K562 (cell line): ENCODE measurements at regions not wholly inside any gene's neighbourhood (a gene's known extent, or its start where the extent isn't known, plus 50 kb on each side); places are given as distances from the start of the nearest gene placed in this dataset.

Experiments used
- ATF1 ChIP-seq, 2 experiments: fragments of 450-650 bp in 1 of 2; IDR thresholded peaks; 2 replicates each; pipeline ENCODE4 v1.6.1; 2016; ENCODE audit warnings: missing compliant biosample characterization in 1 of 2, missing genetic modification characterization in 1 of 2
- BCL6 ChIP-seq: fragments of 250-450 bp; sonication (Bioruptor Pico); IDR thresholded peaks from 2 replicates; pipeline ENCODE4 v1.4.0; 2020
- DIDO1 ChIP-seq: fragments of 450-650 bp; IDR thresholded peaks from 2 replicates; pipeline ENCODE4 v1.6.1; 2016; ENCODE audit warnings: low read depth, missing biosample characterization, missing genetic modification characterization
- HOMEZ ChIP-seq: fragments of 250-450 bp; sonication (Bioruptor Pico); IDR thresholded peaks from 2 replicates; pipeline ENCODE4 v1.4.0; 2020; ENCODE audit warnings: mild to moderate bottlenecking, moderate library complexity
- KHSRP ChIP-seq: fragments of 450-650 bp; IDR thresholded peaks from 2 replicates; pipeline ENCODE4 v1.6.1; 2017
- NEUROD1 ChIP-seq: fragments of 150-350 bp; IDR thresholded peaks from 2 replicates; pipeline ENCODE4 v1.6.1; 2014; ENCODE audit warnings: borderline replicate concordance, low read length, low read depth; ENCODE audit not compliant: partially characterized antibody
- PHF20 ChIP-seq: fragments of 450-650 bp; IDR thresholded peaks from 2 replicates; pipeline ENCODE4 v1.6.1; 2018; ENCODE audit not compliant: partially characterized antibody
- REST ChIP-seq, 2 experiments: fragments of 450-650 bp; formaldehyde crosslinking in 1 of 2; IDR thresholded peaks; 2 replicates each; pipeline versions ENCODE4 v1.4.0 to v1.6.1; 2014 to 2020; ENCODE audit warnings: mild to moderate bottlenecking in 2 of 2, borderline replicate concordance in 1 of 2, low read depth in 1 of 2
- TARDBP ChIP-seq: fragments of 450-650 bp; IDR thresholded peaks from 2 replicates; pipeline ENCODE4 v1.6.1; 2016
- ZBTB26 ChIP-seq: fragments of 450-650 bp; formaldehyde crosslinking; IDR thresholded peaks from 2 replicates; pipeline ENCODE4 v1.4.0; 2022; ENCODE audit warnings: missing genetic modification characterization
- ZSCAN29 ChIP-seq: fragments of 450-650 bp; IDR thresholded peaks from 2 replicates; pipeline ENCODE4 v1.6.1; 2017

GRCh38 chr1:82931006-82931405 is 1067.9 kb downstream of the TTLL7 start (continued):
- no peak for TF ChIP-seq REST (IDR thresholded peaks at IDR 0.05; ENCODE audit: borderline replicate concordance)
- TF ChIP-seq REST (CRISPR knock-in tag; IDR thresholded peaks at IDR 0.05; ENCODE audit: low read depth), result no peak
- no peak for TF ChIP-seq ZSCAN29
- TF ChIP-seq ZBTB26 (CRISPR knock-in tag), result no peak
- TF ChIP-seq NEUROD1, result no peak
- TF ChIP-seq KHSRP, result no peak
- no peak for TF ChIP-seq DIDO1 (tag)
- TF ChIP-seq BCL6 (CRISPR knock-in tag), result no peak
- no peak for TF ChIP-seq ATF1 (CRISPR knock-in tag; IDR thresholded peaks at IDR 0.05)
- TF ChIP-seq ATF1 (tag; IDR thresholded peaks at IDR 0.05), result no peak
- TF ChIP-seq PHF20, result no peak
- no peak for TF ChIP-seq HOMEZ (CRISPR knock-in tag)
- TF ChIP-seq TARDBP, result no peak
